ENCODE measurements at regions not wholly inside any gene's neighbourhood (a gene's known extent, or its start where the extent isn't known, plus 50 kb on each side); places are given as distances from the start of the nearest gene placed in this dataset.

GRCh38 chr2:37425408-37425807, 81.0 kb downstream of the QPCT start:
- no peak for DNase-seq

GRCh38 chr2:37427241-37427640, 82.8 kb downstream of the QPCT start:
- no peak for DNase-seq

- no peak for DNase-seq
These were observed 91.9 kb downstream of the QPCT start for GRCh38 chr2:37436323-37436722.

- DNase-seq, result no peak
These were observed 94.8 kb downstream of the QPCT start for GRCh38 chr2:37439131-37439642.

- DNase-seq, result no peak
These were observed 96.6 kb downstream of the QPCT start for GRCh38 chr2:37441055-37441454.

GRCh38 chr2:37443082-37443481, 98.7 kb downstream of the QPCT start:
- DNase-seq, result no peak

GRCh38 chr2:37447446-37447845, 103.0 kb downstream of the QPCT start:
- DNase-seq, result no peak

GRCh38 chr2:37448342-37449120, 104.1 kb downstream of the QPCT start:
- no peak for DNase-seq

GRCh38 chr2:37449761-37450296, 105.4 kb downstream of the QPCT start:
- no peak for DNase-seq

- peak in 3 of 6 experiments; percentile 10 to 23 (median 14) for DNase-seq
These were observed 108.6 kb downstream of the QPCT start for GRCh38 chr2:37453027-37453426.

GRCh38 chr2:37454851-37455762, 110.7 kb downstream of the QPCT start:
- DNase-seq, result no peak

- DNase-seq, result peak in 4 of 6 experiments; percentile 6 to 63 (median 56)
These were observed 112.0 kb downstream of the QPCT start for GRCh38 chr2:37456479-37456878.

GRCh38 chr2:37457401-37457901, 113.0 kb downstream of the QPCT start:
- no peak for DNase-seq

- no peak for DNase-seq
These were observed 113.7 kb downstream of the QPCT start for GRCh38 chr2:37458133-37458532.

GRCh38 chr2:37459095-37459981, 114.9 kb downstream of the QPCT start:
- DNase-seq, result no peak

- DNase-seq, result no peak
These were observed 116.4 kb downstream of the QPCT start for GRCh38 chr2:37460896-37461229.

- DNase-seq, result no peak
These were observed 119.6 kb downstream of the QPCT start for GRCh38 chr2:37464067-37464466.

- no peak for DNase-seq
These were observed 122.2 kb downstream of the QPCT start for GRCh38 chr2:37466533-37467222.

GRCh38 chr2:37468170-37468569, 123.7 kb downstream of the QPCT start:
- DNase-seq, result no peak

- no peak for DNase-seq
These were observed 124.7 kb downstream of the QPCT start for GRCh38 chr2:37469126-37469525.

GRCh38 chr2:37471104-37471503, 126.7 kb downstream of the QPCT start:
- no peak for DNase-seq

GRCh38 chr2:37471994-37472393, 127.6 kb downstream of the QPCT start:
- DNase-seq, result no peak
